H1 (cell line): ENCODE measurements at regions not wholly inside any gene's neighbourhood (a gene's known extent, or its start where the extent isn't known, plus 50 kb on each side); places are given as distances from the start of the nearest gene placed in this dataset.

Experiments used
- CTCF ChIA-PET: fragments of 300-600 bp; sonication (Branson Sonifier 250); formaldehyde crosslinking; loops from one replicate; lab custom pipeline; 2021; ENCODE audit not compliant: partially characterized antibody; lab: Charles Lee
- POLR2A ChIA-PET: fragments of 300-600 bp; sonication (Branson Sonifier 250); formaldehyde crosslinking; loops from one replicate; lab custom pipeline; 2021; ENCODE audit warnings: inconsistent platforms; ENCODE audit not compliant: partially characterized antibody; lab: Charles Lee
- DNase-seq, 2 experiments: peaks; one replicate each; pipeline versions ENCODE4 v3.0.0 to v3.0.0-alpha.2; 2010 to 2022; ENCODE audit warnings: low spot score in 2 of 2, low read depth in 1 of 2, mixed read lengths in 1 of 2
- FAIRE-seq: peaks from 2 replicates; lab custom pipeline; 2011; peaks lifted over from hg19 to GRCh38; lab: Jason Lieb, UNC
- H2AFZ ChIP-seq: 2 replicates; pipeline ENCODE4 v1.8.1; 2012; ENCODE audit warnings: low read length, inconsistent platforms
- H2AK5ac ChIP-seq: 2 replicates; pipeline ENCODE4 v1.6.1; 2013; ENCODE audit warnings: low read depth, low read length
- H2BK120ac ChIP-seq: replicated peaks from 2 replicates; pipeline ENCODE3; 2013; ENCODE audit warnings: low read depth, low read length, inconsistent platforms
- H2BK12ac ChIP-seq: 2 replicates; pipeline ENCODE4 v1.6.1; 2013; ENCODE audit warnings: low read depth, low read length
- H2BK15ac ChIP-seq: 2 replicates; pipeline ENCODE4 v1.6.1; 2013; ENCODE audit warnings: low read length
- H2BK20ac ChIP-seq: 2 replicates; pipeline ENCODE4 v1.6.1; 2013; ENCODE audit warnings: low read length
- H2BK5ac ChIP-seq: 2 replicates; pipeline ENCODE4 v1.6.1; 2013; ENCODE audit warnings: low read depth, low read length
- H3K14ac ChIP-seq: 2 replicates; pipeline ENCODE4 v1.6.1; 2013; ENCODE audit warnings: inconsistent platforms; ENCODE audit not compliant: insufficient read length
- H3K18ac ChIP-seq: 2 replicates; pipeline ENCODE4 v1.6.1; 2013; ENCODE audit warnings: low read length; ENCODE audit errors: extremely low read depth
- H3K23ac ChIP-seq: 2 replicates; pipeline ENCODE4 v1.6.1; 2013; ENCODE audit warnings: inconsistent platforms; ENCODE audit not compliant: insufficient read length
- H3K23me2 ChIP-seq: 2 replicates; pipeline ENCODE4 v1.6.1; 2013; ENCODE audit warnings: low read depth, low read length
- H3K27ac ChIP-seq: 2 replicates; pipeline ENCODE4 v1.6.1; 2011; ENCODE audit warnings: low read depth, low read length, inconsistent platforms
- H3K27me3 ChIP-seq, 4 experiments: replicated peaks in 1 of 4; 1 replicate in 1 of 4; 2 replicates in 3 of 4; pipeline versions ENCODE4 v1.6.1 to v1.8.1; 2011 to 2013; ENCODE audit warnings: low read length in 3 of 4, mild to moderate bottlenecking in 3 of 4, inconsistent platforms in 2 of 4, mixed read lengths in 2 of 4, moderate library complexity in 1 of 4; ENCODE audit not compliant: control insufficient read depth in 3 of 4, insufficient read depth in 3 of 4; ENCODE audit errors: extremely low read depth in 1 of 4
- H3K36me3 ChIP-seq, 4 experiments: 2 replicates each; pipeline versions ENCODE4 v1.6.1 to v1.8.1; 2011 to 2013; ENCODE audit warnings: mild to moderate bottlenecking in 4 of 4, low read length in 3 of 4, moderate library complexity in 2 of 4, control low read depth in 1 of 4, inconsistent platforms in 1 of 4; ENCODE audit not compliant: insufficient read depth in 4 of 4, control insufficient read depth in 2 of 4
- H3K4ac ChIP-seq: replicated peaks from 2 replicates; pipeline ENCODE3; 2013; ENCODE audit warnings: low read length, low read depth, mixed read lengths, inconsistent platforms; ENCODE audit not compliant: insufficient read length
- H3K4me1 ChIP-seq, 4 experiments: replicated peaks in 1 of 4; 1 replicate in 1 of 4; 2 replicates in 3 of 4; pipeline versions ENCODE4 v1.6.1 to v1.8.1; 2011 to 2013; ENCODE audit warnings: low read length in 3 of 4, inconsistent platforms in 2 of 4, mixed read lengths in 1 of 4; ENCODE audit not compliant: insufficient read depth in 4 of 4, control insufficient read depth in 3 of 4
- H3K4me2 ChIP-seq, 2 experiments: 2 replicates each; pipeline versions ENCODE4 v1.6.1 to v1.8.1; 2011 to 2013; ENCODE audit warnings: low read depth in 2 of 2, low read length in 2 of 2, control low read depth in 1 of 2, inconsistent platforms in 1 of 2, mild to moderate bottlenecking in 1 of 2; ENCODE audit not compliant: insufficient read depth in 1 of 2
- H3K4me3 ChIP-seq, 4 experiments: fragments of 200-600, 300-600 bp in 1 of 4; sonication (generic), shearing (Covaris generic), sonication (Bioruptor Twin) in 1 of 4; 2 replicates each; pipeline versions ENCODE4 v1.5.1 to v1.8.1; 2011 to 2016; ENCODE audit warnings: low read length in 4 of 4, low read depth in 3 of 4, control low read depth in 2 of 4, inconsistent platforms in 2 of 4, mild to moderate bottlenecking in 2 of 4, mixed read lengths in 1 of 4, moderate library complexity in 1 of 4; ENCODE audit not compliant: insufficient read depth in 2 of 4; ENCODE audit errors: extremely low read depth in 1 of 4
- H3K56ac ChIP-seq: replicated peaks from 2 replicates; pipeline ENCODE3; 2013; ENCODE audit warnings: low read depth, mild to moderate bottlenecking, mixed read lengths, low read length, inconsistent platforms; ENCODE audit not compliant: insufficient read length
- H3K79me1 ChIP-seq: 2 replicates; pipeline ENCODE4 v1.6.1; 2013; ENCODE audit warnings: low read depth, low read length, control low read depth
- H3K79me2 ChIP-seq, 2 experiments: 2 replicates each; pipeline versions ENCODE4 v1.6.1 to v1.8.1; 2012 to 2013; ENCODE audit warnings: low read length in 2 of 2, mild to moderate bottlenecking in 2 of 2, inconsistent platforms in 1 of 2; ENCODE audit not compliant: insufficient read depth in 2 of 2, control insufficient read depth in 1 of 2
- H3K9ac ChIP-seq, 4 experiments: replicated peaks in 1 of 4; 1 replicate in 1 of 4; 2 replicates in 3 of 4; pipeline versions ENCODE4 v1.6.1 to v1.8.1; 2011 to 2013; ENCODE audit warnings: low read depth in 3 of 4, low read length in 3 of 4, control low read depth in 2 of 4, mild to moderate bottlenecking in 2 of 4, moderate library complexity in 2 of 4, inconsistent platforms in 1 of 4; ENCODE audit errors: extremely low read depth in 1 of 4
- H3K9me3 ChIP-seq, 2 experiments: 2 replicates each; pipeline versions ENCODE4 v1.6.1 to v1.8.1; 2012 to 2013; ENCODE audit warnings: mild to moderate bottlenecking in 2 of 2, moderate library complexity in 2 of 2, control low read depth in 1 of 2, inconsistent platforms in 1 of 2, low read depth in 1 of 2, low read length in 1 of 2, mixed read lengths in 1 of 2; ENCODE audit not compliant: insufficient read depth in 2 of 2
- H4K20me1 ChIP-seq, 2 experiments: replicated peaks in 1 of 2; 2 replicates each; pipeline versions ENCODE3 to v1.8.1; 2011 to 2013; ENCODE audit warnings: inconsistent platforms in 2 of 2, low read length in 2 of 2, mild to moderate bottlenecking in 1 of 2; ENCODE audit not compliant: insufficient read depth in 2 of 2, control insufficient read depth in 1 of 2
- H4K5ac ChIP-seq: 2 replicates; pipeline ENCODE4 v1.6.1; 2013; ENCODE audit warnings: low read length, low read depth, mixed read lengths, inconsistent platforms; ENCODE audit not compliant: insufficient read length
- H4K8ac ChIP-seq: 2 replicates; pipeline ENCODE4 v1.8.0; 2013; ENCODE audit warnings: mild to moderate bottlenecking, moderate library complexity, low read length, inconsistent platforms; ENCODE audit not compliant: insufficient read depth; ENCODE audit errors: extremely low read depth
- H4K91ac ChIP-seq: replicated peaks from 2 replicates; pipeline ENCODE3; 2013; ENCODE audit warnings: low read length, mixed read lengths, inconsistent platforms; ENCODE audit not compliant: insufficient read length
- CHD2 ChIP-seq: IDR thresholded peaks from 2 replicates; pipeline ENCODE4 v1.6.1; 2012; ENCODE audit warnings: low read length, improper control_type of control experiment
- GABPA ChIP-seq: IDR thresholded peaks from 2 replicates; pipeline ENCODE4 v1.6.1; 2011; ENCODE audit warnings: mild to moderate bottlenecking, low read length, moderate library complexity, borderline replicate concordance; ENCODE audit not compliant: insufficient read depth
- POU5F1 ChIP-seq: IDR thresholded peaks from 2 replicates; pipeline ENCODE4 v1.6.1; 2011; ENCODE audit warnings: low read depth, mild to moderate bottlenecking, low read length, moderate library complexity
- SP1 ChIP-seq: IDR thresholded peaks from 2 replicates; pipeline ENCODE4 v1.6.1; 2011; ENCODE audit warnings: low read depth, low read length
- USF2 ChIP-seq: IDR thresholded peaks from 2 replicates; pipeline ENCODE4 v1.6.1; 2011; ENCODE audit warnings: low read length, improper control_type of control experiment
- WGBS, 2 experiments: shearing (Covaris generic) in 1 of 2; methylation state at CpG; one replicate each; pipeline versions ENCODE4 v1.1.6 to v1.1.7; 2013 to 2015; ENCODE audit warnings: low lambda C conversion rate in 2 of 2, mixed read lengths in 2 of 2, inconsistent platforms in 1 of 2, low coverage in 1 of 2, missing lambda C conversion rate in 1 of 2; ENCODE audit not compliant: insufficient replicate concordance in 2 of 2, insufficient coverage in 1 of 2, insufficient read length in 1 of 2; ENCODE audit errors: extremely low coverage in 1 of 2, missing lambda C conversion rate in 1 of 2; 5-methylcytosine and 5-hydroxymethylcytosine counted together

- no peaks in the 10 kb centered on the region for H3K23me2 ChIP-seq
- no peak overlapping the region for H2BK120ac ChIP-seq
- no peak overlapping the region for H2BK20ac ChIP-seq
- H4K20me1 ChIP-seq, result no peaks in the 10 kb centered on the region
- no peak overlapping the region for H2BK5ac ChIP-seq
- H3K9ac ChIP-seq, result no peak overlapping the region
- H3K4ac ChIP-seq, result no peak overlapping the region
- H3K4me1 ChIP-seq, result no peaks in the 10 kb centered on the region; a peak in 1 of 7 replicates
- no peaks in the 10 kb centered on the region for H3K9me3 ChIP-seq
- ChIA-PET CTCF (no interaction called here), POLR2A (no interaction called here)
- H2BK15ac ChIP-seq, result no peak overlapping the region
- no peaks in the 10 kb centered on the region for H3K79me2 ChIP-seq
- H3K4me2 ChIP-seq, result no peak overlapping the region
- H4K91ac ChIP-seq, result no peak overlapping the region
- FAIRE-seq (no peak), DNase-seq (no peak)
- H4K8ac ChIP-seq, result no peak overlapping the region
- no peak overlapping the region for H3K18ac ChIP-seq
- TF ChIP-seq GABPA (no peak), POU5F1 (no peak), USF2 (no peak), CHD2 (no peak), SP1 (no peak)
- no peak overlapping the region for H3K23ac ChIP-seq
- 95% methylated on average over 1 of the region's 1 CpG; no CpG with 5 or more reads in 1 of the 2 experiments for WGBS, 2 experiments
- H3K4me3 ChIP-seq, result no peak overlapping the region
- H2AK5ac ChIP-seq, result no peak overlapping the region
- no peak overlapping the region for H2AFZ ChIP-seq
- no peak overlapping the region for H4K5ac ChIP-seq
- H3K14ac ChIP-seq, result no peak overlapping the region
- H3K79me1 ChIP-seq, result no peaks in the 10 kb centered on the region
- no peak overlapping the region for H3K56ac ChIP-seq
- no peak overlapping the region for H3K27ac ChIP-seq
- no peaks in the 10 kb centered on the region for H3K36me3 ChIP-seq
- no peak overlapping the region for H2BK12ac ChIP-seq
- H3K27me3 ChIP-seq, result no peaks in the 10 kb centered on the region
These were observed 50.7 kb upstream of the FRY start for GRCh38 chr13:31980830-31981229.
